ENCODE measurements at regions not wholly inside any gene's neighbourhood (a gene's known extent, or its start where the extent isn't known, plus 50 kb on each side); places are given as distances from the start of the nearest gene placed in this dataset.

DNA sequence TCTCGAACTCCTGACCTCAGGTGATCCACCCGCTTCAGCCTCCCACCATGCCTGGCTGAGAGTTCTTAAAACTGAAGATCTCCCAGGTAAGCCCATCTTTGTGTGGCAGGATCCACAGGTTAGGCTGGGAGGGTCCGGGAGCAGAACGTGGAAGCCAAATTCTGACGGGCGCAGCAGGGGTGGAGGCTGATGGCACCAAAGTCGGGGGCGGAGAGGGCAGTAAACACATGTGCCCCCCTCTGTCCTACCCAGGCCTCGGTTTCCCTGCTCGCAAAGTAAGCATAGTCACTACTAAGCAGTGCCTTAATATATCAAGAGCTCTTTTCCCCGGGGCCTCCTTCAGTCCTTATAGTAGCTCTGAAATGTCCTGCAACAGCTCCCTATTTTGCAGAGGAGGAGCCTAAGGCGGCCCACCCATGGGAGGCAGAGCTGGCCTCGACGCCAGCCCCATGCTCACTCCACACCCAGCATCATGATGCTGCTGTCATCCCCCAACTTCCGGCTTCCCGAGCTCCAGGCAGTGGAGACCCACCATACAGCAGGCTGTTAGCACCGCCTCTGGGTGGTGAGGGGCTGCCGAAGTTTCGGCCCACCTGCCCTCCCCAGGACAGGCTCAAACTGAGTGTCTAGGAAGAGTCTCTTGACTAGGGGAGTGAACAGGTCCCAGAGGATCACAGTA is 230.0 kb downstream of the CTTN start:
- POLR2A ChIA-PET = no interaction called here

More for the DNA sequence above, 230.0 kb downstream of the CTTN start:
- Histone ChIP-seq H3K9ac (ENCODE audit: low read length) (no peak overlapping the region), H3K27ac (ENCODE audit: low read depth, low read length) (no peak overlapping the region), H3K36me3 (ENCODE audit: control insufficient read depth in 1 of 2, insufficient read depth in 2 of 2, low read length in 2 of 2) (no peaks in the 10 kb centered on the region), H3K79me2 (ENCODE audit: insufficient read depth, low read length) (no peaks in the 10 kb centered on the region), H3K4me3 (replicated peaks in 1 of 2; ENCODE audit: low read depth in 1 of 2, low read length in 2 of 2) (no peak overlapping the region), H4K20me1 (ENCODE audit: insufficient read depth) (no peaks in the 10 kb centered on the region), H3K9me3 (ENCODE audit: control insufficient read depth in 1 of 2, insufficient read depth in 1 of 2, low read depth in 1 of 2, low read length in 2 of 2) (no peaks in the 10 kb centered on the region), H3K9me2 (ENCODE audit: insufficient read depth) (no peaks in the 10 kb centered on the region), H2AFZ (ENCODE audit: low read depth, low read length, poor library complexity, severe bottlenecking) (no peak overlapping the region), H3K27me3 (ENCODE audit: insufficient read depth, low read length) (no peaks in the 10 kb centered on the region), H3K4me2 (ENCODE audit: low read length) (no peak overlapping the region), H3K4me1 (ENCODE audit: control insufficient read depth in 1 of 2, insufficient read depth in 2 of 2, low read length in 2 of 2) (no peaks in the 10 kb centered on the region)
- intact Hi-C loops (cut with micrococcal nuclease) = no loop called here
- no TSS peak for BruUV-seq (replicated peaks)
- TF ChIP-seq ZFX (IDR thresholded peaks at IDR 0.05) (no peak), ELF1 (IDR thresholded peaks at IDR 0.05; ENCODE audit: borderline replicate concordance, low read depth) (no peak), JUND (IDR thresholded peaks at IDR 0.05) (no peak), POLR2A (IDR thresholded peaks at IDR 0.05; ENCODE audit: borderline replicate concordance, extremely low read depth, insufficient read depth, insufficient read length) (no peak), ZNF274 (IDR thresholded peaks at IDR 0.05; ENCODE audit: low read depth, low read length) (no peak), SP1 (IDR thresholded peaks at IDR 0.05; ENCODE audit: low read depth) (no peak), YY1 (IDR thresholded peaks at IDR 0.05; ENCODE audit: extremely low read depth, insufficient replicate concordance, low read depth, low read length) (no peak), RAD21 (IDR thresholded peaks at IDR 0.05; ENCODE audit: low read depth) (no peak), SRF (IDR thresholded peaks at IDR 0.05; ENCODE audit: low read depth) (no peak), EGR1 (IDR thresholded peaks at IDR 0.05; ENCODE audit: low read depth) (no peak), FOSL1 (IDR thresholded peaks at IDR 0.05; ENCODE audit: low read depth) (no peak), CBX3 (IDR thresholded peaks at IDR 0.05; ENCODE audit: low read depth) (no peak), EZH2phosphoT487 (IDR thresholded peaks at IDR 0.05; ENCODE audit: borderline replicate concordance) (no peak), POLR2AphosphoS5 (IDR thresholded peaks at IDR 0.05; ENCODE audit: low read depth, low read length) (no peak), CEBPB (IDR thresholded peaks at IDR 0.05; ENCODE audit: low read depth) (no peak), EZH2 (IDR thresholded peaks at IDR 0.05) (no peak)
- TF ChIP-seq, protein P1, sequence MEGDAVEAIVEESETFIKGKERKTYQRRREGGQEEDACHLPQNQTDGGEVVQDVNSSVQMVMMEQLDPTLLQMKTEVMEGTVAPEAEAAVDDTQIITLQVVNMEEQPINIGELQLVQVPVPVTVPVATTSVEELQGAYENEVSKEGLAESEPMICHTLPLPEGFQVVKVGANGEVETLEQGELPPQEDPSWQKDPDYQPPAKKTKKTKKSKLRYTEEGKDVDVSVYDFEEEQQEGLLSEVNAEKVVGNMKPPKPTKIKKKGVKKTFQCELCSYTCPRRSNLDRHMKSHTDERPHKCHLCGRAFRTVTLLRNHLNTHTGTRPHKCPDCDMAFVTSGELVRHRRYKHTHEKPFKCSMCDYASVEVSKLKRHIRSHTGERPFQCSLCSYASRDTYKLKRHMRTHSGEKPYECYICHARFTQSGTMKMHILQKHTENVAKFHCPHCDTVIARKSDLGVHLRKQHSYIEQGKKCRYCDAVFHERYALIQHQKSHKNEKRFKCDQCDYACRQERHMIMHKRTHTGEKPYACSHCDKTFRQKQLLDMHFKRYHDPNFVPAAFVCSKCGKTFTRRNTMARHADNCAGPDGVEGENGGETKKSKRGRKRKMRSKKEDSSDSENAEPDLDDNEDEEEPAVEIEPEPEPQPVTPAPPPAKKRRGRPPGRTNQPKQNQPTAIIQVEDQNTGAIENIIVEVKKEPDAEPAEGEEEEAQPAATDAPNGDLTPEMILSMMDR (IDR thresholded peaks at IDR 0.05 in 2 of 3, conservative IDR thresholded peaks at IDR 0.05 in 1 of 3; ENCODE audit: borderline replicate concordance in 1 of 3, insufficient read depth in 1 of 3, low read depth in 2 of 3, low read length in 2 of 3) = no peak
- TF ChIP-seq, protein P2, sequence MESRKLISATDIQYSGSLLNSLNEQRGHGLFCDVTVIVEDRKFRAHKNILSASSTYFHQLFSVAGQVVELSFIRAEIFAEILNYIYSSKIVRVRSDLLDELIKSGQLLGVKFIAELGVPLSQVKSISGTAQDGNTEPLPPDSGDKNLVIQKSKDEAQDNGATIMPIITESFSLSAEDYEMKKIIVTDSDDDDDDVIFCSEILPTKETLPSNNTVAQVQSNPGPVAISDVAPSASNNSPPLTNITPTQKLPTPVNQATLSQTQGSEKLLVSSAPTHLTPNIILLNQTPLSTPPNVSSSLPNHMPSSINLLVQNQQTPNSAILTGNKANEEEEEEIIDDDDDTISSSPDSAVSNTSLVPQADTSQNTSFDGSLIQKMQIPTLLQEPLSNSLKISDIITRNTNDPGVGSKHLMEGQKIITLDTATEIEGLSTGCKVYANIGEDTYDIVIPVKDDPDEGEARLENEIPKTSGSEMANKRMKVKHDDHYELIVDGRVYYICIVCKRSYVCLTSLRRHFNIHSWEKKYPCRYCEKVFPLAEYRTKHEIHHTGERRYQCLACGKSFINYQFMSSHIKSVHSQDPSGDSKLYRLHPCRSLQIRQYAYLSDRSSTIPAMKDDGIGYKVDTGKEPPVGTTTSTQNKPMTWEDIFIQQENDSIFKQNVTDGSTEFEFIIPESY (IDR thresholded peaks at IDR 0.05; ENCODE audit: extremely low read depth, insufficient replicate concordance, low read length) = no peak
- TF ChIP-seq, protein P3, sequence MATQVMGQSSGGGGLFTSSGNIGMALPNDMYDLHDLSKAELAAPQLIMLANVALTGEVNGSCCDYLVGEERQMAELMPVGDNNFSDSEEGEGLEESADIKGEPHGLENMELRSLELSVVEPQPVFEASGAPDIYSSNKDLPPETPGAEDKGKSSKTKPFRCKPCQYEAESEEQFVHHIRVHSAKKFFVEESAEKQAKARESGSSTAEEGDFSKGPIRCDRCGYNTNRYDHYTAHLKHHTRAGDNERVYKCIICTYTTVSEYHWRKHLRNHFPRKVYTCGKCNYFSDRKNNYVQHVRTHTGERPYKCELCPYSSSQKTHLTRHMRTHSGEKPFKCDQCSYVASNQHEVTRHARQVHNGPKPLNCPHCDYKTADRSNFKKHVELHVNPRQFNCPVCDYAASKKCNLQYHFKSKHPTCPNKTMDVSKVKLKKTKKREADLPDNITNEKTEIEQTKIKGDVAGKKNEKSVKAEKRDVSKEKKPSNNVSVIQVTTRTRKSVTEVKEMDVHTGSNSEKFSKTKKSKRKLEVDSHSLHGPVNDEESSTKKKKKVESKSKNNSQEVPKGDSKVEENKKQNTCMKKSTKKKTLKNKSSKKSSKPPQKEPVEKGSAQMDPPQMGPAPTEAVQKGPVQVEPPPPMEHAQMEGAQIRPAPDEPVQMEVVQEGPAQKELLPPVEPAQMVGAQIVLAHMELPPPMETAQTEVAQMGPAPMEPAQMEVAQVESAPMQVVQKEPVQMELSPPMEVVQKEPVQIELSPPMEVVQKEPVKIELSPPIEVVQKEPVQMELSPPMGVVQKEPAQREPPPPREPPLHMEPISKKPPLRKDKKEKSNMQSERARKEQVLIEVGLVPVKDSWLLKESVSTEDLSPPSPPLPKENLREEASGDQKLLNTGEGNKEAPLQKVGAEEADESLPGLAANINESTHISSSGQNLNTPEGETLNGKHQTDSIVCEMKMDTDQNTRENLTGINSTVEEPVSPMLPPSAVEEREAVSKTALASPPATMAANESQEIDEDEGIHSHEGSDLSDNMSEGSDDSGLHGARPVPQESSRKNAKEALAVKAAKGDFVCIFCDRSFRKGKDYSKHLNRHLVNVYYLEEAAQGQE (IDR thresholded peaks at IDR 0.05; ENCODE audit: low read depth) = no peak
- TF ChIP-seq, protein P4, sequence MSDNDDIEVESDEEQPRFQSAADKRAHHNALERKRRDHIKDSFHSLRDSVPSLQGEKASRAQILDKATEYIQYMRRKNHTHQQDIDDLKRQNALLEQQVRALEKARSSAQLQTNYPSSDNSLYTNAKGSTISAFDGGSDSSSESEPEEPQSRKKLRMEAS (IDR thresholded peaks at IDR 0.05) = no peak
- DNase-seq (ENCODE audit: low read depth, low spot score) (no peak), ATAC-seq (no peak)
- ChIA-PET RAD21 (ENCODE audit: low non-redundant PET in 1 of 2, low total read pairs in 2 of 2, uncharacterized antibody in 2 of 2, unreplicated experiment in 2 of 2) (no interaction called here), CTCF (no interaction called here)
